ENCODE measurements at regions not wholly inside any gene's neighbourhood (a gene's known extent, or its start where the extent isn't known, plus 50 kb on each side); places are given as distances from the start of the nearest gene placed in this dataset.

DNA sequence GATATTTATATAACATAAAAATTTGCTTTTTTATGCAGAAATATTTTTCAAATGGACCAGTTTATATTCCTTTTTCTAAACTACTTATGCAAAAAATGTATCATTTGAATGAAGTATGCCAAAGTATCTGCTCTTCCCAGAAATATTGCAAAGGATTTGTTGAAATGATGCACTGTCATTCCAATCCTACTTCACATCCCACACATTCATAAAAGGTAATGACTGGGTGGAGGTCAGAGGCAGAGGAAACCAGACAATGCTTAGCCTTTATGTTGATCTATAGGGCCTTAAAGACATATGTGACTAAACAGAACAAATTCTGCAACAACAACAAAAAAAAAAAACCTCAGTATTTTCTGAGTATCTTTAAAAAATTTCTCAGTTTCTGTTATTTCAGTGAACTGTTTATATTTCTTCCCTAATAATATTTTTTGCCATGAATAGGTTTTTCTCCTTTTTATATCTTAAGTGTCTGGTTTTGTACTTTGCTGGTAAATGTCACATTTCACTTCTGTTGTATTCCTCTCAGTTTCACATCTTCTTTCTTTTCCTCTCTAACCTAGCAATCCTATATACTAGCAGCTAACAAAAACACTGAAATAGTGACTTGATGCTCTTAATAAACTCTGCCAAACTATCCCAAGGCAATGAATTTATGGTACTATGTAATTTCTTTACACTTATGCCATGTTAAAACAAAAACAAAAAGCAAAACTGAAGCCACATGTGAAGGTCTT lies 374.1 kb downstream of the BCKDHB start:
- H2BK120ac ChIP-seq (replicated peaks; ENCODE audit: low read depth, low read length) = no peak overlapping the region

More for the DNA sequence above, 374.1 kb downstream of the BCKDHB start:
- Histone ChIP-seq H2BK15ac (ENCODE audit: low read length) (no peak overlapping the region), H3K4me1 (replicated peaks in 1 of 4; ENCODE audit: control insufficient read depth in 3 of 4, insufficient read depth in 4 of 4, low read length in 3 of 4) (no peaks in the 10 kb centered on the region), H2BK20ac (ENCODE audit: low read length) (no peak overlapping the region), H3K4me3 (ENCODE audit: extremely low read depth in 1 of 4, insufficient read depth in 2 of 4, low read depth in 3 of 4, low read length in 4 of 4) (no peak overlapping the region), H3K4me2 (ENCODE audit: insufficient read depth in 1 of 2, low read depth in 2 of 2, low read length in 2 of 2) (no peak overlapping the region), H4K8ac (ENCODE audit: extremely low read depth, insufficient read depth, low read length) (no peak overlapping the region), H3K4ac (replicated peaks; ENCODE audit: insufficient read length, low read depth, low read length) (no peak overlapping the region), H3K56ac (replicated peaks; ENCODE audit: insufficient read length, low read depth, low read length) (no peak overlapping the region), H3K27me3 (replicated peaks in 1 of 4; ENCODE audit: control insufficient read depth in 3 of 4, extremely low read depth in 1 of 4, insufficient read depth in 3 of 4, low read length in 3 of 4) (no peaks in the 10 kb centered on the region), H3K27ac (ENCODE audit: low read depth, low read length) (no peak overlapping the region), H2BK12ac (ENCODE audit: low read depth, low read length) (no peak overlapping the region), H3K9ac (replicated peaks in 1 of 4; ENCODE audit: extremely low read depth in 1 of 4, low read depth in 3 of 4, low read length in 3 of 4) (no peak overlapping the region), H3K23ac (ENCODE audit: insufficient read length) (no peak overlapping the region), H3K79me2 (ENCODE audit: control insufficient read depth in 1 of 2, insufficient read depth in 2 of 2, low read length in 2 of 2) (no peaks in the 10 kb centered on the region), H4K5ac (ENCODE audit: insufficient read length, low read depth, low read length) (no peak overlapping the region), H4K91ac (replicated peaks; ENCODE audit: insufficient read length, low read length) (no peak overlapping the region), H2BK5ac (ENCODE audit: low read depth, low read length) (no peak overlapping the region), H3K79me1 (ENCODE audit: low read depth, low read length) (no peaks in the 10 kb centered on the region), H3K9me3 (ENCODE audit: insufficient read depth in 2 of 2, low read depth in 1 of 2, low read length in 1 of 2) (no peaks in the 10 kb centered on the region), H4K20me1 (replicated peaks in 1 of 2; ENCODE audit: control insufficient read depth in 1 of 2, insufficient read depth in 2 of 2, low read length in 2 of 2) (no peaks in the 10 kb centered on the region), H2AFZ (ENCODE audit: low read length) (no peak overlapping the region), H2AK5ac (ENCODE audit: low read depth, low read length) (no peak overlapping the region), H3K18ac (ENCODE audit: extremely low read depth, low read length) (no peak overlapping the region), H3K36me3 (ENCODE audit: control insufficient read depth in 2 of 4, insufficient read depth in 4 of 4, low read length in 3 of 4) (no peaks in the 10 kb centered on the region), H3K14ac (ENCODE audit: insufficient read length) (no peak overlapping the region), H3K23me2 (ENCODE audit: low read depth, low read length) (no peaks in the 10 kb centered on the region)
- CTCF ChIA-PET (ENCODE audit: partially characterized antibody) = no interaction called here
- TF ChIP-seq, protein P1, sequence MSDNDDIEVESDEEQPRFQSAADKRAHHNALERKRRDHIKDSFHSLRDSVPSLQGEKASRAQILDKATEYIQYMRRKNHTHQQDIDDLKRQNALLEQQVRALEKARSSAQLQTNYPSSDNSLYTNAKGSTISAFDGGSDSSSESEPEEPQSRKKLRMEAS (IDR thresholded peaks at IDR 0.05) = no peak
- TF ChIP-seq KDM5A (IDR thresholded peaks at IDR 0.05; ENCODE audit: low read length) (no peak), BCL11A (IDR thresholded peaks at IDR 0.05; ENCODE audit: low read depth in 2 of 2, low read length in 2 of 2) (no peak), MAFK (IDR thresholded peaks at IDR 0.05; ENCODE audit: low read depth, low read length) (no peak), CTBP2 (IDR thresholded peaks at IDR 0.05; ENCODE audit: borderline replicate concordance, insufficient read depth, insufficient read length, low read length) (no peak)
- DNase-seq (ENCODE audit: low read depth in 1 of 2, low spot score in 2 of 2) = no peak
- POLR2A ChIA-PET (ENCODE audit: partially characterized antibody) = no interaction called here
- no peak for FAIRE-seq

Measured in H1 (cell line).